ENCODE measurements at regions not wholly inside any gene's neighbourhood (a gene's known extent, or its start where the extent isn't known, plus 50 kb on each side); places are given as distances from the start of the nearest gene placed in this dataset.

DNA sequence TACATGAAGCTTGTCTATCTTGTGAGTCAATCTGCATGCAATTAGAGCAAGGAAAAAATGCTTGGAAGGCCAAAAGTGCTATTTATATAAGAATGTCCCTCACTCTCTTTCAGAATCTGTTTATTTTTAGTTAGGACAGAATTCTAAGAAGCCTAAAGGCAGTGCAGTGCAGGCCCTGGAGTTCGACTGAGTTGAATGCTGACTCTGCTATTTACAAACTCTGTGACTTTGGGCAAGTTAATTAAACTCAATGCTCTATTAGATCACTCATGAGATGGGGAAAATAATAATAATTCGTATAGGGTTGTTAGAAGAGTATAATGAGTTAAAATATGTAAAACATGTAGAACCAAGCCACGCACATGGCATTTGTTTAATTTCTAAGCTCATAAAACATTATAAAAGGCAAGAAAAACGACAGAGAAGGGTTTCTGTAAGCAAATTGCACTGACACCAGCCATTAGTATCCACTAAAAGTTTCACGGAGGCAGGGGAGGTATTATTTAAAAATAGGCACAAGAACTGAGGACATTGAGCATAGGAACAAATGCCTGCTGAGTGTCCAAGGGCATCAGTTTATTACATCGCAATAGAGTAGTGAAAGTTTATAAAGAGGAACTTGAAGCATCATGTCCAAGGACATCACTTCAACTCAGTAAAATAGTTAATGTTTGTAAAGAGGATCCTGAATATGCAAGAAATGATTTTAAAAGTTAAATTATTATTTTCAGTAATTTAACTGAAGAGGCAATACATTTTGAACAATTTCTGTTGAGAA, 115.0 kb upstream of the INPP4B start:
- H3K4me3 ChIP-seq (replicated peaks; ENCODE audit: low read depth, low read length): no peak overlapping the region
- TF ChIP-seq, protein P1, sequence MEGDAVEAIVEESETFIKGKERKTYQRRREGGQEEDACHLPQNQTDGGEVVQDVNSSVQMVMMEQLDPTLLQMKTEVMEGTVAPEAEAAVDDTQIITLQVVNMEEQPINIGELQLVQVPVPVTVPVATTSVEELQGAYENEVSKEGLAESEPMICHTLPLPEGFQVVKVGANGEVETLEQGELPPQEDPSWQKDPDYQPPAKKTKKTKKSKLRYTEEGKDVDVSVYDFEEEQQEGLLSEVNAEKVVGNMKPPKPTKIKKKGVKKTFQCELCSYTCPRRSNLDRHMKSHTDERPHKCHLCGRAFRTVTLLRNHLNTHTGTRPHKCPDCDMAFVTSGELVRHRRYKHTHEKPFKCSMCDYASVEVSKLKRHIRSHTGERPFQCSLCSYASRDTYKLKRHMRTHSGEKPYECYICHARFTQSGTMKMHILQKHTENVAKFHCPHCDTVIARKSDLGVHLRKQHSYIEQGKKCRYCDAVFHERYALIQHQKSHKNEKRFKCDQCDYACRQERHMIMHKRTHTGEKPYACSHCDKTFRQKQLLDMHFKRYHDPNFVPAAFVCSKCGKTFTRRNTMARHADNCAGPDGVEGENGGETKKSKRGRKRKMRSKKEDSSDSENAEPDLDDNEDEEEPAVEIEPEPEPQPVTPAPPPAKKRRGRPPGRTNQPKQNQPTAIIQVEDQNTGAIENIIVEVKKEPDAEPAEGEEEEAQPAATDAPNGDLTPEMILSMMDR (IDR thresholded peaks at IDR 0.05; ENCODE audit: low read length, missing control alignments): no peak
- no peak for DNase-seq (ENCODE audit: low read depth)

DNA sequence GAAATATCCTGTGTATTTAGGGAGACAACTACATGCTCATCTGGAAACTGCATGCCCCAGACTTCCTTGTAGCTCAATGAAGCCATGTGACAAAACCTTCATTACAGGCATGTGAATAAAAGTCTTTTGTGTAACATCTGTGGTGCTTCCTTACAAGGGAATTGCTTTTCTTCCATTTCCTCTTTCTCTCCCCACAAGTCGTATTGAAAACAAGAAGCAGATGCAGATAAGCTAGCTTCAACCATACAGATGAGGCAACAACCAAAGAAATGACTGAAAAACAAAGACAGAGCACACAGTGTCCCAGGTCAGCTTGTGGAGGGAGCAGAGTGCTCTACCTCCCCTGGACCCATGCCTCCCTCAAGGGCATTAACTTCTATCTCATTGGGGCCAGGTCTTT, 115.8 kb upstream of the INPP4B start:
- no peak for DNase-seq (ENCODE audit: low read depth)

DNA sequence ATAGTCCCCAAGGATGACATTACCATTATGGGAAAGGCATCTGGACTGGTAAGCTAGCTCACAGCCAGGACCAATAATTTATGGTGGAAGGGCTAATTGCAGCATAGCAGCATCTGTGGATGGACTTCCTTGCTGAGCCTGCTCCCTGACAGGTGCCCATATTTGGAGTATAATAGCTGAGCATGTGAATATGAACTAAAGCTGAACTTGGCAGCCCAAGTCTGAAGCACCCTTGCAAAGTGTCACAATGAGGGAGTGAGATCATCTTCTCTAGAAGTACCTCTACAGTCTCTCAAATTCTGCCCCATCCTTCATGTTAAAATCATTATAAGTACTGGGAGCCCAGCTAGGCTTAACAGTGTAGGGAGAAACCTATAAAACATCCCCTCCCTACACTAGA, 128.2 kb upstream of the INPP4B start:
- no peak for DNase-seq (ENCODE audit: low read depth)
- H3K4me3 ChIP-seq (replicated peaks; ENCODE audit: low read depth, low read length): no peak overlapping the region
- TF ChIP-seq, protein P1 (IDR thresholded peaks at IDR 0.05; ENCODE audit: low read length, missing control alignments): no peak

More for the DNA sequence above, 115.8 kb upstream of the INPP4B start:
- no peak overlapping the region for H3K4me3 ChIP-seq (replicated peaks; ENCODE audit: low read depth, low read length)
- TF ChIP-seq, protein P1 (IDR thresholded peaks at IDR 0.05; ENCODE audit: low read length, missing control alignments): no peak

DNA sequence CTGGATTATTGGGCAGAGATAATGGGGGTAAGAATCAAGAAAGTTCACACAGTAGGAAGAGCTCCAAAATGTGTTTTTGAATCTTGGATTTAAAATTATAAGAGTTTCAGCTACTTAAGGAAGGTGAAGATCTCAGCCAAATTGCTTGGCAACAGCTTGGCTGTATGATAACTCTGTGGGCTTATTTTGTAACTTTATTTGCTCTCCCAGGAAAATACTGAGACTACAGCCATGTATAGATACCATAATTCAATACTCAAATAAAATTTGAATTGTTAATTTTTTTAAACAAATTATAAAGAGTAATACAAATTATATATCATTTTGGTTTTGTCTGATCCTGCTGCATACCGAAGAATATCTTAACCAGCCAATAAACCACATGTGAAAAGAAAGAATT, 129.5 kb upstream of the INPP4B start:
- DNase-seq (ENCODE audit: low read depth): no peak
- H3K4me3 ChIP-seq (replicated peaks; ENCODE audit: low read depth, low read length): no peak overlapping the region
- TF ChIP-seq, protein P1 (IDR thresholded peaks at IDR 0.05; ENCODE audit: low read length, missing control alignments): no peak

DNA sequence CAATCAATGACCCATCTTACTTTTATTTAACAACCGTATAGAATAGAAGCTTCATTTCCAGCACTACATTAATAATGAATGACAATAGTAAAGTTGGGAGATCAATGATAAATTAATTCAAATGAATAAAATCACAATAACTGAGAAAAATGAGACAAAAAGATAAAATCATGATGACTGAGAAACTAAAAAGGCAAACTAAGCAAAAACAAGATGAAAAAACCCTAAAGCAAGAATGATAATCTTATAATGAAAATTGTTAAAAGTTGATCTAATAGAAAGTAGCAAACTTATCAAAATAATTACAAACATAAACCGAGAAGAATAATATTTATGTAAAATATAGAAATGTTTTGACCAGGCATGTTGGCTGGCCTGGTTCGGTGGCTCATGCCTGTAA, 130.4 kb upstream of the INPP4B start:
- DNase-seq (ENCODE audit: low read depth): no peak
- TF ChIP-seq, protein P1 (IDR thresholded peaks at IDR 0.05; ENCODE audit: low read length, missing control alignments): no peak
- no peak overlapping the region for H3K4me3 ChIP-seq (replicated peaks; ENCODE audit: low read depth, low read length)

DNA sequence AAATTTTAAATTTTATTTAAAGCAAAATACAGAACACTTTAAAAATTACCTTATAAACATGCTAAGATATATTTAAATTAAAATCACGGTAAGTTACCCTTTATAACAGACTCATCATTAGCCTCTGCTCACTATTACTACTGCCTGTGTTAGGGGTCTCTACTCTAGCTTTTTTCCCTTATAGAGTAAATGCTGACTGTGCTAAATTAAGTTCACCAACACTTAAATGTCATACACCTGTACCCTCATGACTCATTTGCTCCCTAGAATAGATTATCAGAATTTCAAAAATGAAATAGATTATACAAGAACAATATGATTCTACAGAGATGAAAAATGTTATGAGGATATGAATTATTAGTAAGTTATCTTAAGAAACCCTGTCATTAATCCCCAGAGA, 131.1 kb upstream of the INPP4B start:
- H3K4me3 ChIP-seq (replicated peaks; ENCODE audit: low read depth, low read length): no peak overlapping the region

More for the DNA sequence above, 131.1 kb upstream of the INPP4B start:
- TF ChIP-seq, protein P1 (IDR thresholded peaks at IDR 0.05; ENCODE audit: low read length, missing control alignments): no peak
- no peak for DNase-seq (ENCODE audit: low read depth)
